ENCODE measurements at regions not wholly inside any gene's neighbourhood (a gene's known extent, or its start where the extent isn't known, plus 50 kb on each side); places are given as distances from the start of the nearest gene placed in this dataset.

GRCh38 chr9:105054491-105054890 is 126.5 kb upstream of the ABCA1 start:
- Histone ChIP-seq H2AK5ac (ENCODE audit: low read length) (no peak overlapping the region), H3K27me3 (ENCODE audit: insufficient read depth, low read length) (no peaks in the 10 kb centered on the region)

DNA sequence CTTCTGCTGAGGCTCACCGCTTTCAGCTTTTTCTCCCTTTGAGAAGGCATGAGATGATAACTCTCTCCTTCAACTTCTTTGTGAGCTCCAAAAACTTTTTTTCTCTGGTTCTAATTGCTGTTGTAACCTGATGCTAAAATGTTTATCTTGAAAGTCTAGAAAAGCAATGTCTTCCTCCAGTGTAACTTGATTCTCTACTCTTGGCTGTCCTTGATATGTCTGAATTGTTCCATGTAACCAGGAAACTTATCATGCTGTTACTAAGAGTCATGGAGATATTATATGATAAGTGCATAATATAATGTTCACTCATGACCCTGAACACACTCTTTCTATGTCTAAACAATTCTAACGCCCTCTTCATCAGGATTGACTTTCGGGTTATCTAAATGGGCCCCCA is 128.0 kb upstream of the ABCA1 start:
- no peak overlapping the region for H3K27ac ChIP-seq (ENCODE audit: low read depth, low read length)
- no peak overlapping the region for H2BK120ac ChIP-seq (ENCODE audit: insufficient read depth, low read length, poor library complexity)
- no CpG with 5 or more reads among the region's 3 CpGs for WGBS (ENCODE audit: extremely low coverage, insufficient coverage, insufficient read length)
- H3K79me2 ChIP-seq (ENCODE audit: control insufficient read depth, insufficient read depth, low read length, poor library complexity), result no peaks in the 10 kb centered on the region
- H3K27me3 ChIP-seq (ENCODE audit: insufficient read depth, low read length), result no peaks in the 10 kb centered on the region
- no peak overlapping the region for H4K8ac ChIP-seq (ENCODE audit: low read depth, low read length)
- no peak overlapping the region for H3K18ac ChIP-seq (ENCODE audit: low read length)
- no peak overlapping the region for H3K4me2 ChIP-seq (ENCODE audit: low read length)
- no peak overlapping the region for H4K12ac ChIP-seq (ENCODE audit: low read depth, low read length)
- H3K36me3 ChIP-seq (ENCODE audit: control insufficient read depth in 1 of 2, insufficient read depth in 2 of 2, low read length in 2 of 2), result no peaks in the 10 kb centered on the region
- no peak overlapping the region for H2BK5ac ChIP-seq (ENCODE audit: low read depth, low read length, poor library complexity)
- H3K4me3 ChIP-seq (ENCODE audit: low read depth, low read length), result no peak overlapping the region
- H2AK5ac ChIP-seq (ENCODE audit: low read length), result no peak overlapping the region
- H3K23ac ChIP-seq (ENCODE audit: low read length), result no peak overlapping the region
- H4K91ac ChIP-seq (ENCODE audit: low read depth, low read length), result no peak overlapping the region
- H2AFZ ChIP-seq (ENCODE audit: insufficient read depth, low read length, poor library complexity), result no peak overlapping the region
- H3K9me3 ChIP-seq (ENCODE audit: insufficient read depth, low read depth, low read length), result peaks cover 3% of the 10 kb centered on the region
- H3K9ac ChIP-seq (ENCODE audit: low read length), result no peak overlapping the region
- no peak overlapping the region for H3K14ac ChIP-seq (ENCODE audit: low read length)
- H3K4ac ChIP-seq (ENCODE audit: low read depth, low read length), result no peak overlapping the region
- DNase-seq, result no peak
- no peak overlapping the region for H2BK12ac ChIP-seq (ENCODE audit: low read length)
- H3K79me1 ChIP-seq (ENCODE audit: low read length), result no peaks in the 10 kb centered on the region
- peaks cover 2 to 3% of the 10 kb centered on the region in 2 experiments for H3K4me1 ChIP-seq (ENCODE audit: control insufficient read depth in 1 of 2, insufficient read depth in 2 of 2, low read length in 2 of 2)

More at GRCh38 chr9:105054491-105054890, 126.5 kb upstream of the ABCA1 start:
- WGBS (ENCODE audit: extremely low coverage, insufficient coverage, insufficient read length), result no CpG with 5 or more reads among the region's 3 CpGs
- H2BK120ac ChIP-seq (ENCODE audit: insufficient read depth, low read length, poor library complexity), result no peak overlapping the region
- no peaks in the 10 kb centered on the region for H3K79me2 ChIP-seq (ENCODE audit: control insufficient read depth, insufficient read depth, low read length, poor library complexity)
- H2BK12ac ChIP-seq (ENCODE audit: low read length), result no peak overlapping the region
- no peak overlapping the region for H3K4ac ChIP-seq (ENCODE audit: low read depth, low read length)
- no peaks in the 10 kb centered on the region for H3K79me1 ChIP-seq (ENCODE audit: low read length)
- H3K14ac ChIP-seq (ENCODE audit: low read length), result no peak overlapping the region
- no peak overlapping the region for H3K4me2 ChIP-seq (ENCODE audit: low read length)
- H3K4me1 ChIP-seq (ENCODE audit: control insufficient read depth in 1 of 2, insufficient read depth in 2 of 2, low read length in 2 of 2), result peaks cover 2 to 7% of the 10 kb centered on the region in 2 experiments
- H4K8ac ChIP-seq (ENCODE audit: low read depth, low read length), result no peak overlapping the region
- H3K27ac ChIP-seq (ENCODE audit: low read depth, low read length), result no peak overlapping the region
- H4K91ac ChIP-seq (ENCODE audit: low read depth, low read length), result no peak overlapping the region
- H3K4me3 ChIP-seq (ENCODE audit: low read depth, low read length), result no peak overlapping the region
- H2AFZ ChIP-seq (ENCODE audit: insufficient read depth, low read length, poor library complexity), result no peak overlapping the region
- no peak overlapping the region for H4K12ac ChIP-seq (ENCODE audit: low read depth, low read length)
- no peak overlapping the region for H3K18ac ChIP-seq (ENCODE audit: low read length)
- H3K9ac ChIP-seq (ENCODE audit: low read length), result no peak overlapping the region
- no peak overlapping the region for H3K23ac ChIP-seq (ENCODE audit: low read length)
- H3K36me3 ChIP-seq (ENCODE audit: control insufficient read depth in 1 of 2, insufficient read depth in 2 of 2, low read length in 2 of 2), result no peaks in the 10 kb centered on the region
- H2BK5ac ChIP-seq (ENCODE audit: low read depth, low read length, poor library complexity), result no peak overlapping the region
- peaks cover 3% of the 10 kb centered on the region for H3K9me3 ChIP-seq (ENCODE audit: insufficient read depth, low read depth, low read length)
- peak; percentile 78 to 90 for DNase-seq

DNA sequence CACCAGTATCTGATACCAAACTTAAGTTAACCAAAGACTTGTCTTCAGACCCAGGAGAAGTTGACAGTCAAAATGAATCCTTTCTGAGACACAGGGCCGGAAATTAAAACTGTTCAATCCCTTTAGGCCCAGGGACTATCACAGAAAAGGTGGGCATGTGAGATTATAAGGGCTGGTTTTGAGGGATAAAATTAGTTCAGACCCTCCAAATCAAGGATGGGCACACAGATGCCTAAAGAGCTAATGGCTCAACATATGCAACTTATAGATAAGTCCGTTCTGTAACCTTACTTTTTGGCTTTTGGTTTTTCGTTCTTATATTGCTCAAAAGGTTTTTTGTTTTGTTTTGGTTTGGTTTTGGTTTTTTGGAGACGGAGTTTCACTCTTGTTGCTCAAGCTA is 129.6 kb upstream of the ABCA1 start:
- WGBS (ENCODE audit: extremely low coverage, insufficient coverage, insufficient read length), result no CpG with 5 or more reads among the region's 4 CpGs
- H4K8ac ChIP-seq (ENCODE audit: low read depth, low read length), result no peak overlapping the region
- H4K12ac ChIP-seq (ENCODE audit: low read depth, low read length), result no peak overlapping the region
- no peaks in the 10 kb centered on the region for H3K36me3 ChIP-seq (ENCODE audit: control insufficient read depth in 1 of 2, insufficient read depth in 2 of 2, low read length in 2 of 2)
- no peak overlapping the region for H3K27ac ChIP-seq (ENCODE audit: low read depth, low read length)
- no peak overlapping the region for H3K4me2 ChIP-seq (ENCODE audit: low read length)
- H2BK5ac ChIP-seq (ENCODE audit: low read depth, low read length, poor library complexity), result no peak overlapping the region
- H2AK5ac ChIP-seq (ENCODE audit: low read length), result no peak overlapping the region
- H3K4me1 ChIP-seq (ENCODE audit: control insufficient read depth in 1 of 2, insufficient read depth in 2 of 2, low read length in 2 of 2), result peaks cover 2 to 3% of the 10 kb centered on the region in 2 experiments
- no peak overlapping the region for H3K9ac ChIP-seq (ENCODE audit: low read length)
- H4K91ac ChIP-seq (ENCODE audit: low read depth, low read length), result no peak overlapping the region
- H3K23ac ChIP-seq (ENCODE audit: low read length), result no peak overlapping the region
- no peak overlapping the region for H3K14ac ChIP-seq (ENCODE audit: low read length)
- no peaks in the 10 kb centered on the region for H3K79me2 ChIP-seq (ENCODE audit: control insufficient read depth, insufficient read depth, low read length, poor library complexity)
- no peak overlapping the region for H3K4me3 ChIP-seq (ENCODE audit: low read depth, low read length)
- no peak overlapping the region for H2BK12ac ChIP-seq (ENCODE audit: low read length)
- H3K9me3 ChIP-seq (ENCODE audit: insufficient read depth, low read depth, low read length), result peaks cover 3% of the 10 kb centered on the region
- DNase-seq, result no peak
- H3K79me1 ChIP-seq (ENCODE audit: low read length), result no peaks in the 10 kb centered on the region
- no peak overlapping the region for H3K18ac ChIP-seq (ENCODE audit: low read length)
- H3K27me3 ChIP-seq (ENCODE audit: insufficient read depth, low read length), result no peaks in the 10 kb centered on the region
- H3K4ac ChIP-seq (ENCODE audit: low read depth, low read length), result no peak overlapping the region
- H2BK120ac ChIP-seq (ENCODE audit: insufficient read depth, low read length, poor library complexity), result no peak overlapping the region
- H2AFZ ChIP-seq (ENCODE audit: insufficient read depth, low read length, poor library complexity), result no peak overlapping the region

DNA sequence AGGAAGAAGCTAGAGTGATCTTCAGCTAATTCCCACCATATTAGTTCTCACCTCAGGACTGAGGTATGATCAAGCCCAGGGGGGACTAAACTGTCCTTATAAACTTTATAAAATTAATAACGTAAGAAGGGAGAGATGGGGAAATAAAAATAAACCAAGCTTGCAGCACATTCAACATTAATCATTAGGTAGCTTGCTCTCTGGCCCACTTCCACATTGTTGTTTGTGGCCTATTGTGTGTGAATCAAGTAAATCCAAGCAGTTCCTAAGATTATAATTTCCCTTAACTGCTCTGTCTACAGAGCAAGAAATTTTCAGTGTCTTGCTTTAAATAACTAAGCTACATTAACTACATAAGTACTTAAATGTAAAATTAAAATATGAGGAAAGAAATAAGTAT is 131.3 kb upstream of the ABCA1 start:
- no CpG with 5 or more reads among the region's 1 CpG for WGBS (ENCODE audit: extremely low coverage, insufficient coverage, insufficient read length)
- H3K9me3 ChIP-seq (ENCODE audit: insufficient read depth, low read depth, low read length), result no peaks in the 10 kb centered on the region
- H3K79me1 ChIP-seq (ENCODE audit: low read length), result peaks cover 5% of the 10 kb centered on the region

More for the DNA sequence above, 131.3 kb upstream of the ABCA1 start:
- H3K79me2 ChIP-seq (ENCODE audit: control insufficient read depth, insufficient read depth, low read length, poor library complexity), result no peaks in the 10 kb centered on the region
- H3K27ac ChIP-seq (ENCODE audit: low read depth, low read length), result no peak overlapping the region
- H3K18ac ChIP-seq (ENCODE audit: low read length), result no peak overlapping the region
- H3K4me2 ChIP-seq (ENCODE audit: low read length), result no peak overlapping the region
- H3K27me3 ChIP-seq (ENCODE audit: insufficient read depth, low read length), result no peaks in the 10 kb centered on the region
- no peak overlapping the region for H4K91ac ChIP-seq (ENCODE audit: low read depth, low read length)
- peaks cover 7 to 8% of the 10 kb centered on the region in 2 experiments for H3K4me1 ChIP-seq (ENCODE audit: control insufficient read depth in 1 of 2, insufficient read depth in 2 of 2, low read length in 2 of 2)
- H2BK5ac ChIP-seq (ENCODE audit: low read depth, low read length, poor library complexity), result no peak overlapping the region
- H2AFZ ChIP-seq (ENCODE audit: insufficient read depth, low read length, poor library complexity), result no peak overlapping the region
- H2BK12ac ChIP-seq (ENCODE audit: low read length), result no peak overlapping the region
- DNase-seq, result no peak
- H2AK5ac ChIP-seq (ENCODE audit: low read length), result no peak overlapping the region
- H3K4me3 ChIP-seq (ENCODE audit: low read depth, low read length), result no peak overlapping the region
- H4K12ac ChIP-seq (ENCODE audit: low read depth, low read length), result no peak overlapping the region
- H3K23ac ChIP-seq (ENCODE audit: low read length), result no peak overlapping the region
- H3K36me3 ChIP-seq (ENCODE audit: control insufficient read depth in 1 of 2, insufficient read depth in 2 of 2, low read length in 2 of 2), result no peaks in the 10 kb centered on the region
- no peak overlapping the region for H3K14ac ChIP-seq (ENCODE audit: low read length)
- no peak overlapping the region for H3K4ac ChIP-seq (ENCODE audit: low read depth, low read length)
- no peak overlapping the region for H4K8ac ChIP-seq (ENCODE audit: low read depth, low read length)
- no peak overlapping the region for H3K9ac ChIP-seq (ENCODE audit: low read length)
- no peak overlapping the region for H2BK120ac ChIP-seq (ENCODE audit: insufficient read depth, low read length, poor library complexity)
